GM23338 (cell line): ENCODE measurements at regions not wholly inside any gene's neighbourhood (a gene's known extent, or its start where the extent isn't known, plus 50 kb on each side); places are given as distances from the start of the nearest gene placed in this dataset.

ENCODE experiments used
- CREB1 ChIP-seq: fragments of 250-450 bp; sonication (Bioruptor Pico); IDR thresholded peaks from 2 replicates; pipeline ENCODE4 v1.5.0; 2020; ENCODE audit warnings: low read depth, mild to moderate bottlenecking, moderate library complexity
- EZH2 ChIP-seq: fragments of 200-600 bp; sonication (generic); IDR thresholded peaks from one replicate; pipeline ENCODE4 v1.8.0; 2017; ENCODE audit warnings: antibody characterized with exemption, mild to moderate bottlenecking, low read depth; ENCODE audit not compliant: unreplicated experiment
- EZH2phosphoT487 ChIP-seq: fragments of 200-600 bp; sonication (generic); IDR thresholded peaks from one replicate; pipeline ENCODE4 v1.8.1; 2018; ENCODE audit warnings: antibody characterized with exemption; ENCODE audit not compliant: unreplicated experiment
- JUNB ChIP-seq: IDR thresholded peaks from one replicate; pipeline ENCODE4 v1.6.1; 2016; ENCODE audit warnings: antibody characterized with exemption; ENCODE audit not compliant: unreplicated experiment
- NANOG ChIP-seq: IDR thresholded peaks from 2 replicates; pipeline ENCODE4 v1.6.1; 2016; ENCODE audit warnings: antibody characterized with exemption, borderline replicate concordance
- POLR2AphosphoS5 ChIP-seq: IDR thresholded peaks from 2 replicates; pipeline ENCODE4 v1.6.1; 2016; ENCODE audit warnings: antibody characterized with exemption, low read depth
- REST ChIP-seq: IDR thresholded peaks from one replicate; pipeline ENCODE4 v1.6.1; 2018; ENCODE audit warnings: antibody characterized with exemption; ENCODE audit not compliant: unreplicated experiment
- STAT1 ChIP-seq: IDR thresholded peaks from one replicate; pipeline ENCODE4 v1.6.1; 2016; ENCODE audit warnings: antibody characterized with exemption; ENCODE audit not compliant: unreplicated experiment
- ZNF114 ChIP-seq: fragments of 250-450 bp; sonication (Bioruptor Pico); IDR thresholded peaks from 2 replicates; pipeline ENCODE4 v1.5.0; 2020; ENCODE audit warnings: mild to moderate bottlenecking, moderate library complexity
- ZNF331 ChIP-seq: fragments of 250-450 bp; sonication (Bioruptor Pico); IDR thresholded peaks from 2 replicates; pipeline ENCODE4 v1.5.0; 2020; ENCODE audit warnings: low read depth, mild to moderate bottlenecking, moderate library complexity
- TF ChIP-seq, protein P1 (sequence below), 2 experiments: fragments of 200-600 bp in 1 of 2; sonication (generic) in 1 of 2; conservative IDR thresholded peaks; 2 replicates each; pipeline versions ENCODE4 v1.5.1 to v1.6.1; 2016 to 2017; ENCODE audit warnings: antibody characterized with exemption in 2 of 2, low read depth in 2 of 2, mild to moderate bottlenecking in 2 of 2, moderate library complexity in 1 of 2
- TF ChIP-seq, protein P2 (sequence below): IDR thresholded peaks from 2 replicates; pipeline ENCODE4 v1.6.1; 2016; ENCODE audit warnings: antibody characterized with exemption

- TF ChIP-seq EZH2 (no peak), CREB1 (CRISPR knock-in tag) (no peak), POLR2AphosphoS5 (no peak), REST (no peak), EZH2phosphoT487 (no peak), NANOG (no peak), JUNB (no peak), STAT1 (no peak), ZNF114 (CRISPR knock-in tag) (no peak), ZNF331 (CRISPR knock-in tag) (no peak)
- TF ChIP-seq, protein P1, sequence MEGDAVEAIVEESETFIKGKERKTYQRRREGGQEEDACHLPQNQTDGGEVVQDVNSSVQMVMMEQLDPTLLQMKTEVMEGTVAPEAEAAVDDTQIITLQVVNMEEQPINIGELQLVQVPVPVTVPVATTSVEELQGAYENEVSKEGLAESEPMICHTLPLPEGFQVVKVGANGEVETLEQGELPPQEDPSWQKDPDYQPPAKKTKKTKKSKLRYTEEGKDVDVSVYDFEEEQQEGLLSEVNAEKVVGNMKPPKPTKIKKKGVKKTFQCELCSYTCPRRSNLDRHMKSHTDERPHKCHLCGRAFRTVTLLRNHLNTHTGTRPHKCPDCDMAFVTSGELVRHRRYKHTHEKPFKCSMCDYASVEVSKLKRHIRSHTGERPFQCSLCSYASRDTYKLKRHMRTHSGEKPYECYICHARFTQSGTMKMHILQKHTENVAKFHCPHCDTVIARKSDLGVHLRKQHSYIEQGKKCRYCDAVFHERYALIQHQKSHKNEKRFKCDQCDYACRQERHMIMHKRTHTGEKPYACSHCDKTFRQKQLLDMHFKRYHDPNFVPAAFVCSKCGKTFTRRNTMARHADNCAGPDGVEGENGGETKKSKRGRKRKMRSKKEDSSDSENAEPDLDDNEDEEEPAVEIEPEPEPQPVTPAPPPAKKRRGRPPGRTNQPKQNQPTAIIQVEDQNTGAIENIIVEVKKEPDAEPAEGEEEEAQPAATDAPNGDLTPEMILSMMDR (conservative IDR thresholded peaks at IDR 0.05; ENCODE audit: low read depth in 2 of 2) = no peak
- TF ChIP-seq, protein P2, sequence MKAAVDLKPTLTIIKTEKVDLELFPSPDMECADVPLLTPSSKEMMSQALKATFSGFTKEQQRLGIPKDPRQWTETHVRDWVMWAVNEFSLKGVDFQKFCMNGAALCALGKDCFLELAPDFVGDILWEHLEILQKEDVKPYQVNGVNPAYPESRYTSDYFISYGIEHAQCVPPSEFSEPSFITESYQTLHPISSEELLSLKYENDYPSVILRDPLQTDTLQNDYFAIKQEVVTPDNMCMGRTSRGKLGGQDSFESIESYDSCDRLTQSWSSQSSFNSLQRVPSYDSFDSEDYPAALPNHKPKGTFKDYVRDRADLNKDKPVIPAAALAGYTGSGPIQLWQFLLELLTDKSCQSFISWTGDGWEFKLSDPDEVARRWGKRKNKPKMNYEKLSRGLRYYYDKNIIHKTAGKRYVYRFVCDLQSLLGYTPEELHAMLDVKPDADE = no peak
Observed at GRCh38 chr2:175457895-175458448, 276.5 kb upstream of the ATP5MC3 start.
